ENCODE measurements at regions not wholly inside any gene's neighbourhood (a gene's known extent, or its start where the extent isn't known, plus 50 kb on each side); places are given as distances from the start of the nearest gene placed in this dataset.

- no peak for DNase-seq
These were observed 87.9 kb downstream of the THBS2 start for GRCh38 chr6:169165561-169166300.

- no peak for DNase-seq
These were observed 88.7 kb downstream of the THBS2 start for GRCh38 chr6:169164986-169165385.

GRCh38 chr6:169164451-169164850 lies 89.2 kb downstream of the THBS2 start:
- DNase-seq = no peak

GRCh38 chr6:169163411-169163901 lies 90.2 kb downstream of the THBS2 start:
- DNase-seq = no peak

- no peak for DNase-seq
These were observed 90.8 kb downstream of the THBS2 start for GRCh38 chr6:169162752-169163407.

GRCh38 chr6:169162249-169162648 lies 91.4 kb downstream of the THBS2 start:
- DNase-seq = no peak

- no peak for DNase-seq
These were observed 92.0 kb downstream of the THBS2 start for GRCh38 chr6:169161572-169162167.

- no peak for DNase-seq
These were observed 92.6 kb downstream of the THBS2 start for GRCh38 chr6:169160855-169161560.

GRCh38 chr6:169160091-169160854 lies 93.4 kb downstream of the THBS2 start:
- no peak for DNase-seq

GRCh38 chr6:169159331-169159730 lies 94.3 kb downstream of the THBS2 start:
- no peak for DNase-seq

GRCh38 chr6:169158691-169159090 lies 95.0 kb downstream of the THBS2 start:
- DNase-seq = no peak

- peak; percentile 91 to 93 for DNase-seq
These were observed 95.5 kb downstream of the THBS2 start for GRCh38 chr6:169158174-169158573.

- DNase-seq = peak; percentile 30 to 39
These were observed 96.2 kb downstream of the THBS2 start for GRCh38 chr6:169157197-169158148.

GRCh38 chr6:169156793-169157147 lies 96.9 kb downstream of the THBS2 start:
- no peak for DNase-seq

- no peak for DNase-seq
These were observed 97.4 kb downstream of the THBS2 start for GRCh38 chr6:169156108-169156792.

GRCh38 chr6:169155481-169155880 lies 98.2 kb downstream of the THBS2 start:
- no peak for DNase-seq

- no peak for DNase-seq
These were observed 100.2 kb downstream of the THBS2 start for GRCh38 chr6:169153401-169153800.

GRCh38 chr6:169146521-169146920 lies 107.1 kb downstream of the THBS2 start:
- no peak for DNase-seq

GRCh38 chr6:169145991-169146501 lies 107.6 kb downstream of the THBS2 start:
- DNase-seq = no peak

GRCh38 chr6:169145496-169145895 lies 108.2 kb downstream of the THBS2 start:
- DNase-seq = no peak
